ENCODE measurements at regions not wholly inside any gene's neighbourhood (a gene's known extent, or its start where the extent isn't known, plus 50 kb on each side); places are given as distances from the start of the nearest gene placed in this dataset.
"Not testable (repeated sequence)": the region's sequence is repeated elsewhere in the genome, so short reads cannot be mapped to it uniquely, and the experiment has no call there.

GRCh38 chr3:197366301-197367044, 68.1 kb upstream of the DLG1 start:
- Histone ChIP-seq H3K36me3 (no peaks in the 10 kb centered on the region), H3K9me3 (no peaks in the 10 kb centered on the region), H3K4me3 (ENCODE audit: low read depth, low read length) (no peak overlapping the region), H3K4me1 (peaks cover 10% of the 10 kb centered on the region), H3K27me3 (no peaks in the 10 kb centered on the region)
- no peak for DNase-seq
- TF ChIP-seq, protein P1, sequence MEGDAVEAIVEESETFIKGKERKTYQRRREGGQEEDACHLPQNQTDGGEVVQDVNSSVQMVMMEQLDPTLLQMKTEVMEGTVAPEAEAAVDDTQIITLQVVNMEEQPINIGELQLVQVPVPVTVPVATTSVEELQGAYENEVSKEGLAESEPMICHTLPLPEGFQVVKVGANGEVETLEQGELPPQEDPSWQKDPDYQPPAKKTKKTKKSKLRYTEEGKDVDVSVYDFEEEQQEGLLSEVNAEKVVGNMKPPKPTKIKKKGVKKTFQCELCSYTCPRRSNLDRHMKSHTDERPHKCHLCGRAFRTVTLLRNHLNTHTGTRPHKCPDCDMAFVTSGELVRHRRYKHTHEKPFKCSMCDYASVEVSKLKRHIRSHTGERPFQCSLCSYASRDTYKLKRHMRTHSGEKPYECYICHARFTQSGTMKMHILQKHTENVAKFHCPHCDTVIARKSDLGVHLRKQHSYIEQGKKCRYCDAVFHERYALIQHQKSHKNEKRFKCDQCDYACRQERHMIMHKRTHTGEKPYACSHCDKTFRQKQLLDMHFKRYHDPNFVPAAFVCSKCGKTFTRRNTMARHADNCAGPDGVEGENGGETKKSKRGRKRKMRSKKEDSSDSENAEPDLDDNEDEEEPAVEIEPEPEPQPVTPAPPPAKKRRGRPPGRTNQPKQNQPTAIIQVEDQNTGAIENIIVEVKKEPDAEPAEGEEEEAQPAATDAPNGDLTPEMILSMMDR (IDR thresholded peaks at IDR 0.05; ENCODE audit: low read depth, low read length): no peak

DNA sequence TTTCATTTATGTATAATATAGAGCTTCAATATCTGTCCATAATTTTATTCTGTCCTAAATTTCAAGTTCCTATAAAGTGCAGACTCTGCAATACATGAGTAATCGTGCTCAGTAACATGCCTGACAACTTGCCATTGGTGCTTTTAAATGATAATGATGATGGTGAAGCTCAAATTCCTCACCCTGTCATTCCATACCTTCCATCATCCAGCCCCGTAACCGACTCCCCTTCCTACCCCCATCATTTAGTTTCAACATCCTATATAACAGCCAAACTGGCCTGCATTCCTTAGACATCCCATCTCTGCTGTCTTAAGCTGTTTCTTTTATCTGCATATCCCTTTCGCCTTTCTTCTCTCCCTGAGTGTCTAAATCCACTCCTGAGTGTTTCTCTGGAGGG, 67.2 kb upstream of the DLG1 start:
- H3K36me3 ChIP-seq: no peaks in the 10 kb centered on the region
- peaks cover 5% of the 10 kb centered on the region for H3K4me1 ChIP-seq
- TF ChIP-seq, protein P1 (IDR thresholded peaks at IDR 0.05; ENCODE audit: low read depth, low read length): no peak
- no peaks in the 10 kb centered on the region for H3K9me3 ChIP-seq
- no peak for DNase-seq
- H3K27me3 ChIP-seq: no peaks in the 10 kb centered on the region
- H3K4me3 ChIP-seq (ENCODE audit: low read depth, low read length): no peak overlapping the region

- Histone ChIP-seq H3K27me3 (no peaks in the 10 kb centered on the region), H3K4me1 (no peaks in the 10 kb centered on the region), H3K9me3 (0 out of 2 replicates have a peak, but pooled peaks cover 4% of the 10 kb centered on the region), H3K36me3 (no peaks in the 10 kb centered on the region), H3K4me3 (ENCODE audit: low read depth, low read length) (no peak overlapping the region)
- TF ChIP-seq, protein P1 (IDR thresholded peaks at IDR 0.05; ENCODE audit: low read depth, low read length): no peak
- no peak for DNase-seq
These were observed 66.1 kb upstream of the DLG1 start for GRCh38 chr3:197364410-197365071.

GRCh38 chr3:197363553-197364409, 65.4 kb upstream of the DLG1 start:
- TF ChIP-seq, protein P1 (IDR thresholded peaks at IDR 0.05; ENCODE audit: low read depth, low read length): no peak
- no peaks in the 10 kb centered on the region for H3K36me3 ChIP-seq
- DNase-seq: no peak
- no peaks in the 10 kb centered on the region for H3K27me3 ChIP-seq
- 0 out of 2 replicates have a peak, but pooled peaks cover 4% of the 10 kb centered on the region for H3K9me3 ChIP-seq
- H3K4me1 ChIP-seq: no peaks in the 10 kb centered on the region
- no peak overlapping the region for H3K4me3 ChIP-seq (ENCODE audit: low read depth, low read length)

DNA sequence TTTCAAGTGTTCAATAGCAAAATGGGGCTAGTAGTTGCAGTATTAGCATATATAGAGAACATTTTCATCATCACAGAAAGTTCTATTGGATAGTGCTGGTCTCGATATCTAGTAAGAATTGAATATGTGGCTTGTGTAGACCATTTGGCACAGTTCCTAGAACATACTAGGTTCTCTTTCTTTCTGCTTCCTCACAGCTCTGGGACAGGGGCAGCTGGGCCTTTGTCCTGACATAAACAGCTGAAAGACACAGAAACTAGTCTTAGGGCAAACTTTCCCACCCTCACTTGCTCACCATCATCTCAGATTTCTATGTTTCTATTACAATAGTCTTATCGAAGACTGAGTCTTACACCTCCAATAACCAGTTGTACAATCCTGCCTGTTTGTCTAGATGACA, 63.7 kb upstream of the DLG1 start:
- no peaks in the 10 kb centered on the region for H3K4me1 ChIP-seq
- H3K9me3 ChIP-seq: 0 out of 2 replicates have a peak, but pooled peaks cover 4% of the 10 kb centered on the region
- no peak overlapping the region for H3K4me3 ChIP-seq (ENCODE audit: low read depth, low read length)
- TF ChIP-seq, protein P1 (IDR thresholded peaks at IDR 0.05; ENCODE audit: low read depth, low read length): no peak
- H3K36me3 ChIP-seq: no peaks in the 10 kb centered on the region
- H3K27me3 ChIP-seq: no peaks in the 10 kb centered on the region
- DNase-seq: no peak

GRCh38 chr3:197360095-197360494, 61.7 kb upstream of the DLG1 start:
- not testable (repeated sequence) for H3K9me3 ChIP-seq; H3K4me1 ChIP-seq; DNase-seq; H3K36me3 ChIP-seq; H3K4me3 ChIP-seq (ENCODE audit: low read depth, low read length); H3K27me3 ChIP-seq

- not testable (repeated sequence) for H3K4me1 ChIP-seq; H3K4me3 ChIP-seq (ENCODE audit: low read depth, low read length); H3K27me3 ChIP-seq; DNase-seq; H3K36me3 ChIP-seq; H3K9me3 ChIP-seq
These were observed 61.1 kb upstream of the DLG1 start for GRCh38 chr3:197359476-197359875.
